NOMO-1 treated with DMSO at 0.1 percent for 48 hours (cell line): ENCODE measurements at regions not wholly inside any gene's neighbourhood (a gene's known extent, or its start where the extent isn't known, plus 50 kb on each side); places are given as distances from the start of the nearest gene placed in this dataset.
A peak's percentile ranks its signal among the peaks of the same experiment; 100 is the strongest.

Source experiments
- DNase-seq: peaks from one replicate; lab custom pipeline; 2025; ENCODE audit not compliant: unreplicated experiment; lab: John Stamatoyannopoulos, UW

GRCh38 chr13:105579821-105580710 lies 955.4 kb downstream of the EFNB2 start:
- peak; percentile 42 for DNase-seq

- DNase-seq: peak; percentile 49
Measured at GRCh38 chr13:105573136-105573535, 962.3 kb downstream of the EFNB2 start.

DNA sequence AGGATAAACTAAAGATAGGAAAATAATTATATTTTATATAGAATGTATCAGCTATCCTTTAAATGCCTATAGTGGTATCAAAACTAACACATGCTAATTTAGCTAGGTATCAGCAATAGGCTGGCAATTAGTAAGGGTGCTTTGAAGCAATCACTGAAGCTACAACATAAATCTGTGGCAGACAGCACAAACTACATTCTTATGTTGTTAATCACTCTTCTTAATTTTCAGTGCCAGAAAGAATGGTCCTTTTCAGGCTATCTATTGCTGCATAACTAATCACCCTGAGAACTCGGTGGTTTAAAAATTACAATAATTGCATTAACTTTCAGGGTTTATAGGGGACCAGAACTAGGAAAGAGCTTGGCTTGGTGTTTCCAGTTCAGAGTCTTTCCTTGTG lies 963.1 kb downstream of the EFNB2 start:
- no peak for DNase-seq

DNA sequence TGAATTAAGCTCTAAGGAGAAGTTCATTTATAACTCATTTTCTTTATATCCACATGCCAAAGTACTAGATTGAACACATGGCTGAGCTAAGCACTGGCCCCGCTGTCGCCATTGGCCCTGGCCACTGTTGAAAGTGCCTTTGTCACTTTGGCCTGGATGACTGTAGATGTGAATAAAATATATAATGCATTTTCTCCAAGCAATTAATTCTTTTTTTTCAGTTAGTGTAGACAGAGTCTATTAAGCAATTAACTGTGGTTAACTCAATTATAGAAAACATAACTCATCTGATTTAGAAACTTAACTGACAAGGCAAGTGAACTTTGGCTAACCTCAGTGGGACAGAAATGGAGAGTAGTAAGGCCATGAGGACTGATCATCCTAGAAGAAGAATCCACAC lies 965.6 kb downstream of the EFNB2 start:
- DNase-seq: peak; percentile 82

DNA sequence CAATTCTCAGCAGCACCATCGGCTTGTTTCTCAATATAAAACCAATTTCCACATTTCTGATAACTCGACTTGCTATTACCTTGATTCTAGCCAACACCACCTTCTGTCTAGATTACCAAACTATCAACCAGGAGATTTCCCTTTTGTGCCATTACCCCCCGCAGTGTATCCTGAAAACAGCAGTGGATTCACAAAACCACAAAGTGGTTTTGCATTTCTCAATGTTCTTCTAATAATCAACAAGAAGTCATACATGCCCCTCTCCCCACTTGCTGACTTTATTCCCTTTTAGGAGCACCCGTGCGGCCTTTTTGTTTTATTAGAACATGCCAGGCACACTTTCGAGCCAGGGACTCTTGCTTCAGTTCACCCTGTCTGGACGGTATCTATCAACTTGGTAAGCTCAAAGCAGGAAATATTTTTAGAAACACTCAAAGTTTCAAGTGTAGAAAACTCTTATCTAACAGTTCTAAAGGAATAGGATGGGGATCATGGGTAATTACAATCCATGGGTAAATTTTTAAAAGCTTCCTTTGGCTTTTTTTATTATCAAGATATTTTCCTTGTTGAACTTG lies 967.4 kb downstream of the EFNB2 start:
- peak; percentile 39 for DNase-seq

DNA sequence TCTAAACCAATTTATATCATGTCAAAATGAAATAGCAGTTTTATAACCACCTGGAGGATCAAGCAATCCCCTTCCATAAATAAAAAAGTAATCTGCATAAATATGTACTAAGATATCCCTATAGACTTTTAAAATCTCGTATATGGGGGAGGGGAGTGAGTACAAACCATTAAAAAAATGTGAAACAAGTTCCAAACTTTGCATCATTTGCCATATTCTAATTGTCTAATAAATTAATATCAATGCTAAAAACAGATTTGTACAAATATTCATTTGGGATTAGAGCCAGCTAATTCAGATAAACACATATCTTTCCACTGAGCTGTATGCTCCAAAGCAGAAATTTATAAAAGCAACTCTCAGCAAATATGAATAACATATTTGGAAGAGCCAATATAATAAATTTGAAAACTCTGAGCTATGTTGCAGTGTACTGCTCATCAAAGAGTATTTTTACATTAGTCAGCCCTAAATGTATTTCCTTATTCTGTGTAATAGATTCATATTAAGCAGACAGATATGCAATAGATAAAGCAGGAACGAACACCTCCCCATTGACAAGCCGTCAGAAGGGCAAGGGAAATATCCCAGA lies 970.2 kb downstream of the EFNB2 start:
- DNase-seq: no peak

DNA sequence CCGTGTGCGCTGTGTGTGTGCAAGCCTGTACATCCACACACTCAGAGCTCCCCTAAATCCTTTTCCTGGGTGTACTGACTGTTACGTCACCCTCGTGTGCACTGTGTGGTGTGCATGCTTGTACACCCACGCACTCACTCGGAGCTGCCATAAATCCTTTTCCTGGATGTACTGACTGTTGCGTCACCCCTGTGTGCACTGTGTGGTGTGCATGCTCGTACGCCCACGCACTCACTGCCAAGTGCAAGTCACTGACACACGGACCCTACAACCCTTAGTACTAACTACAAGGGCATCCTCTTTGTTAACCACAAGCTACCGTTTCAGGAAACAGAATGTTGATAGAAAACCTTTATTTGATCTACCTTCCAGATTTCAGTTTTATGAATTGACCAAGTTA lies 983.4 kb downstream of the EFNB2 start:
- no peak for DNase-seq

- DNase-seq: no peak
Measured at GRCh38 chr13:105547851-105548250, 987.6 kb downstream of the EFNB2 start.

- DNase-seq: no peak
Measured at GRCh38 chr13:105545811-105546210, 989.7 kb downstream of the EFNB2 start.

DNA sequence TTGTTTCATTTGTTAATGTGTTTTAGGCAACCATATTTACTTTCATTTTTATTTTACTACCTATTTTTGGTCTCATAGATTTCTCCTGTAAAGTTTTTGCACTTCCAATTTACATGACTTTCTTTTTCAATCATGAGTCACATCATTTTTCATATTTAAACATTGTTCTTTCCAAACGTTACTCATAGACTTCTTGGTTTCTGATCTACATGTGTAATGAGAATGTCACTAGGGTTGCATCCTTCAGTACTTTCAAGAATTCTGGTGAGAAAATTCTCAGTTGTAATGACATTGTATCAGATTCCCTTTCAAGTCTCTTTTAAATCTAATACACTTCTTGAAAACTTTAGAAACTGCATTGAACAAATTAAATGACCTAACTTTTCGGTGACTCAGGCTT lies 991.7 kb downstream of the EFNB2 start:
- DNase-seq: no peak

- DNase-seq: peak; percentile 90
Measured at GRCh38 chr13:105541565-105541964, 993.9 kb downstream of the EFNB2 start.

- DNase-seq: no peak
Measured at GRCh38 chr13:105538346-105538745, 997.1 kb downstream of the EFNB2 start.

GRCh38 chr13:105537113-105537512 lies 998.3 kb downstream of the EFNB2 start:
- no peak for DNase-seq

DNA sequence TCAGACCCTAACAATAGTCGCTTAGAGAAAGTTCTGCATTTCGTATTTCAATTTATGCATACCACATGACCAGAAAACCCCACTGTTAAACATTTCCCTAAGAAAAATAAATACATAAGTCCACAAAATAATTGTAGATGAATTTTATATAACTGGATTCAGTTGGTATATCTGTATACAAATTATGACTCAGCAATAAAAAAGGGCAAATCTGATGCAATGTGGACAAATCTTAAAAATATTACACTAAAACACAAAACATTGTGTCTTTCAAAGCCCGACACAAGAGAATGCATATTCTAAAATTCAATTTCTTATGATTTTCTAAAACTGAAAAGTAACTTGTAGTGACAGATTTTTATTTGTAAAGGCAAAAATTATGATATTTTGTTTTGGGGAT lies 1005.0 kb downstream of the EFNB2 start:
- no peak for DNase-seq

GRCh38 chr13:105527127-105527526 lies 1008.3 kb downstream of the EFNB2 start:
- DNase-seq: no peak

- DNase-seq: no peak
Measured at GRCh38 chr13:105519771-105520170, 1015.7 kb downstream of the EFNB2 start.

DNA sequence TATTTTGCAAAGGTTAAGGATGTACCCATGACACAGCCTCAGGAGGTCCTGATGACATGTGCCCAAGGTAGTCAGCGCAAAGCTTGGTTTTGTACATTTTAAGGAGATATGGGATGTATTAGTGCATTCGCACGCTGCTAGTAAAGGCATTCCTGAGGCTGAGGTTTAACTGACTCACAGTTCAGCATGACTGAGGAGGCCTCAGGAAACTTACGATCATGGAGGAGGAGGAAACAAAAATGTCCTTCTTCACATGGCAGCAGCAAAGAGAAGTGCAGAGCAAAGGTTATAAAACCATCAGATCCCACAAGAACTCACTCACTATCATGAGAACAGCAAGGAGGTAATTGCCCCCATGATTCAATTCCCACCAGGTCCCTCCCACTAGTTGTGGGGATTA lies 1017.4 kb downstream of the EFNB2 start:
- no peak for DNase-seq

GRCh38 chr13:105514401-105514800 lies 1021.1 kb downstream of the EFNB2 start:
- no peak for DNase-seq

GRCh38 chr13:105513448-105513847 lies 1022.0 kb downstream of the EFNB2 start:
- no peak for DNase-seq

GRCh38 chr13:105509981-105510762 lies 1025.3 kb downstream of the EFNB2 start:
- no peak for DNase-seq

DNA sequence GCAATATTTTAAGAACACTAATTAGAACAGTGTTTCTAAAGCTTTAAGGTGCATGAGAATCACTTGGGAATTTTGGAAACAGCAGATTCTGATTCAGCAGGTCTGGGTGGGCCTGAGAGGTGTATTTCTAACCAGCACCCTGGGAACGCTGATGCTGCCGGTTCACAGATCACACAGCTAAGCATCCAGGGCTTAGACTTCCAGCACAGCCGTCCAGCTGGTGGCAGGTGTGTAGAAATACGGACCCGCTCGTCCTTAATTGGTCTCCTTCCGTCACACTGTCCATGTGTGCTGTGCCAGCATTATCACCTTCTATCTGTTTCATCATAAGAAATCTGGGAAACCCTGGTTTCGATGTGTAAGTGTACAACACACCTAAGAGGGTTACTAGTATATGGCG lies 1029.0 kb downstream of the EFNB2 start:
- DNase-seq: no peak
